ENCODE measurements at regions not wholly inside any gene's neighbourhood (a gene's known extent, or its start where the extent isn't known, plus 50 kb on each side); places are given as distances from the start of the nearest gene placed in this dataset.

- no peak overlapping the region for H3K27ac ChIP-seq
- no peak overlapping the region for H3K4me3 ChIP-seq
- TF ChIP-seq CTCF (IDR thresholded peaks at IDR 0.05), result no peak
- DNase-seq (ENCODE audit: low spot score), result peak; percentile 36
These were observed 89.1 kb upstream of the TRIM48 start for GRCh38 chr11:55172734-55173415.
